Mesendoderm (in vitro differentiated cells): ENCODE measurements at regions not wholly inside any gene's neighbourhood (a gene's known extent, or its start where the extent isn't known, plus 50 kb on each side); places are given as distances from the start of the nearest gene placed in this dataset.
A peak's percentile ranks its signal among the peaks of the same experiment; 100 is the strongest.

Source experiments
- DNase-seq: peaks from one replicate; pipeline ENCODE4 v3.0.0; 2013
- H2AK5ac ChIP-seq: 2 replicates; pipeline ENCODE4 v1.6.1; 2013; ENCODE audit warnings: low read length, inconsistent platforms
- H2BK120ac ChIP-seq: 2 replicates; pipeline ENCODE4 v1.6.1; 2013; ENCODE audit warnings: low read depth, mild to moderate bottlenecking, low read length, moderate library complexity, mixed read lengths
- H2BK15ac ChIP-seq: replicated peaks from 2 replicates; pipeline ENCODE4 v1.6.1; 2013; ENCODE audit warnings: low read depth, mild to moderate bottlenecking, moderate library complexity
- H2BK5ac ChIP-seq: 2 replicates; pipeline ENCODE4 v1.6.1; 2013; ENCODE audit warnings: low read length, inconsistent platforms
- H3K18ac ChIP-seq: 2 replicates; pipeline ENCODE4 v1.6.1; 2013; ENCODE audit warnings: mild to moderate bottlenecking, low read length, mixed read lengths
- H3K23ac ChIP-seq: one replicate; pipeline ENCODE4 v1.6.1; 2013; ENCODE audit warnings: low read length
- H3K27ac ChIP-seq: 2 replicates; pipeline ENCODE4 v1.5.1; 2013; ENCODE audit warnings: low read depth, mild to moderate bottlenecking, inconsistent platforms, low read length, moderate library complexity
- H3K27me3 ChIP-seq: 2 replicates; pipeline ENCODE4 v1.6.1; 2013; ENCODE audit warnings: low read length, control low read depth, mild to moderate bottlenecking, inconsistent platforms; ENCODE audit not compliant: insufficient read depth, poor library complexity
- H3K36me3 ChIP-seq: 2 replicates; pipeline ENCODE4 v1.6.1; 2013; ENCODE audit warnings: low read length, inconsistent platforms; ENCODE audit not compliant: control insufficient read depth, insufficient read depth
- H3K4ac ChIP-seq: one replicate; pipeline ENCODE4 v1.6.1; 2013; ENCODE audit warnings: low read depth, mild to moderate bottlenecking, low read length, moderate library complexity
- H3K4me1 ChIP-seq: 2 replicates; pipeline ENCODE4 v1.6.1; 2013; ENCODE audit warnings: low read depth, low read length, inconsistent platforms; ENCODE audit not compliant: control insufficient read depth
- H3K4me2 ChIP-seq: 2 replicates; pipeline ENCODE4 v1.6.1; 2013; ENCODE audit warnings: low read length
- H3K4me3 ChIP-seq: 2 replicates; pipeline ENCODE4 v1.5.1; 2013; ENCODE audit warnings: mild to moderate bottlenecking, low read length
- H3K56ac ChIP-seq: one replicate; pipeline ENCODE4 v1.6.1; 2013; ENCODE audit warnings: low read length
- H3K79me1 ChIP-seq: 2 replicates; pipeline ENCODE4 v1.6.1; 2013; ENCODE audit warnings: low read length, inconsistent platforms
- H3K79me2 ChIP-seq: 2 replicates; pipeline ENCODE4 v1.6.1; 2013; ENCODE audit warnings: mild to moderate bottlenecking, low read length; ENCODE audit not compliant: control insufficient read depth, insufficient read depth
- H3K9ac ChIP-seq: 2 replicates; pipeline ENCODE4 v1.6.1; 2013; ENCODE audit warnings: low read length, inconsistent platforms
- H4K5ac ChIP-seq: one replicate; pipeline ENCODE4 v1.6.1; 2013; ENCODE audit warnings: low read length
- H4K8ac ChIP-seq: one replicate; pipeline ENCODE4 v1.6.1; 2013; ENCODE audit warnings: low read depth, mild to moderate bottlenecking, control low read depth, low read length, moderate library complexity
- WGBS: extraction: QIAGEN DNeasy Blood & Tissue Kit; methylation state at CpG from one replicate; pipeline ENCODE4 v1.1.7; 2013; ENCODE audit warnings: low lambda C conversion rate, missing lambda C conversion rate; ENCODE audit not compliant: insufficient coverage; ENCODE audit errors: extremely low coverage; 5-methylcytosine and 5-hydroxymethylcytosine counted together

DNA sequence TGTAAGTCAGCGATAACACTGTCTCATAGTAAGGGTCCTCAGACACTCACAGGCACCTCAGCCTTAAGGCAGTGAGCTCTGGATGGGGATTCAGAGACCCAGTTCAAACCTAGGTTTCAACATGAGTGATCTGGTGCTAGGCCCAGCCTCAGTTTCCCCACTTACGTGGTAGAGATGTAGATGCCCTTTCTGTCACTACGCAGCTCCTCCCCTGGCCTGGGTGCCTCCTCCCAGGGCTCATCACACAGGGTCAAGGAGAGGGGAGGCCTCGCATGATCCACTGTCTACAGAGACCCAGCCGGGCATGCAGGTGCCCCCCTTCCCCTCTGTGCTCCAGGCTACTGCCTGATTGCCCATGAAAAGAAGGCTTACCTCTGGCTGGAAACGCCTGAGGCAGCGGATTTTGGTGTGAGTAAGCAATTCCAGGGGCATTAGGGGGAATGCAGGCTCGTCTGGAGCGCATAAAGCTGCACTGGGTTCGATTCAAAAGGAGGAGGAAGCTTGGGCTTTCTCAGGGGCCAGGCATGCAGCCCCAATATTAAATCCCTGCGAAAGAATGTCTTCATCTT is 69.8 kb upstream of the ANKRD34C start:
- H2AK5ac ChIP-seq, result no peak overlapping the region
- no peaks in the 10 kb centered on the region for H3K79me2 ChIP-seq
- no peak overlapping the region for H2BK5ac ChIP-seq
- no peak overlapping the region for H2BK15ac ChIP-seq
- no peak overlapping the region for H3K27ac ChIP-seq
- no peak overlapping the region for H3K23ac ChIP-seq
- no peak overlapping the region for H3K4ac ChIP-seq
- DNase-seq, result peak; percentile 84
- no peaks in the 10 kb centered on the region for H3K27me3 ChIP-seq
- H3K4me1 ChIP-seq, result peaks cover 4% of the 10 kb centered on the region
- WGBS, result no CpG with 5 or more reads among the region's 11 CpGs
- no peak overlapping the region for H3K9ac ChIP-seq
- no peak overlapping the region for H3K4me3 ChIP-seq
- no peak overlapping the region for H4K8ac ChIP-seq
- H3K36me3 ChIP-seq, result no peaks in the 10 kb centered on the region
- H3K18ac ChIP-seq, result no peak overlapping the region
- H4K5ac ChIP-seq, result no peak overlapping the region
- H2BK120ac ChIP-seq, result no peak overlapping the region
- H3K79me1 ChIP-seq, result no peaks in the 10 kb centered on the region
- no peak overlapping the region for H3K56ac ChIP-seq
- H3K4me2 ChIP-seq, result no peak overlapping the region

DNA sequence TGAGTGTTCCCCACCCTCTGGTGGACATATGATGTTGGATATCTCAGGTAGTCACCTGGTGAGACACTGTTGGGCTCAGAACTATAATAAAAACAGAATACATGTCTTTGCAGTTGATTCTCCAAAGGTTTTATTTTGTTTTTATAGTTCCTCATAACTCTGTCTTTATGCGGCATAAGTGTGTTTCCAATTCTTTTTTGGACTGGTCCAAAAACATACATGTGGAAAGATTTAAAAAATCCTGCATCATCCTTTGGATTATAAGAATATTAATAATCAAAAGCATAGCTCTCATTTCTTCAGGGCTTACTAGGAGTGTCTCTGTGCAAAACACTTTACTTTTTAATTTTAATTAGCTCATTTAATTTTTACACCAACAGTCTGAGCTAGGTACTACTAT is 71.0 kb upstream of the ANKRD34C start:
- Histone ChIP-seq H3K36me3 (no peaks in the 10 kb centered on the region), H4K8ac (no peak overlapping the region), H3K4me2 (no peak overlapping the region), H3K79me2 (no peaks in the 10 kb centered on the region), H3K79me1 (no peaks in the 10 kb centered on the region), H3K27me3 (no peaks in the 10 kb centered on the region), H2BK120ac (no peak overlapping the region), H3K56ac (no peak overlapping the region), H3K4me3 (no peak overlapping the region), H3K18ac (no peak overlapping the region), H3K4me1 (peaks cover 4% of the 10 kb centered on the region), H3K9ac (no peak overlapping the region), H3K27ac (no peak overlapping the region), H2BK5ac (no peak overlapping the region), H4K5ac (no peak overlapping the region), H3K4ac (no peak overlapping the region), H3K23ac (no peak overlapping the region), H2AK5ac (no peak overlapping the region), H2BK15ac (no peak overlapping the region)
- no peak for DNase-seq
- no CpG with 5 or more reads among the region's 1 CpG for WGBS

- H2BK15ac ChIP-seq, result no peak overlapping the region
- no peak overlapping the region for H3K18ac ChIP-seq
- no peak overlapping the region for H3K27ac ChIP-seq
- no peak overlapping the region for H3K56ac ChIP-seq
- no peaks in the 10 kb centered on the region for H3K27me3 ChIP-seq
- no peaks in the 10 kb centered on the region for H3K79me1 ChIP-seq
- H3K36me3 ChIP-seq, result no peaks in the 10 kb centered on the region
- peak overlapping the region; percentile 32 for H3K4me2 ChIP-seq
- peak; percentile 65 for DNase-seq
- H3K9ac ChIP-seq, result no peak overlapping the region
- H3K4ac ChIP-seq, result no peak overlapping the region
- H4K5ac ChIP-seq, result no peak overlapping the region
- H3K4me1 ChIP-seq, result peaks cover 4% of the 10 kb centered on the region
- no peak overlapping the region for H4K8ac ChIP-seq
- H2AK5ac ChIP-seq, result no peak overlapping the region
- WGBS, result no CpG with 5 or more reads among the region's 17 CpGs
- H3K23ac ChIP-seq, result no peak overlapping the region
- H3K4me3 ChIP-seq, result no peak overlapping the region
- no peak overlapping the region for H2BK120ac ChIP-seq
- H3K79me2 ChIP-seq, result no peaks in the 10 kb centered on the region
- no peak overlapping the region for H2BK5ac ChIP-seq
These were observed 72.8 kb upstream of the ANKRD34C start for GRCh38 chr15:79209690-79210089.

- DNase-seq, result peak; percentile 15
- Histone ChIP-seq H3K18ac (no peak overlapping the region), H4K5ac (no peak overlapping the region), H3K56ac (no peak overlapping the region), H2AK5ac (no peak overlapping the region), H3K23ac (no peak overlapping the region), H3K4me1 (peaks cover 4% of the 10 kb centered on the region), H3K36me3 (no peaks in the 10 kb centered on the region), H3K4me3 (no peak overlapping the region), H3K4ac (no peak overlapping the region), H2BK5ac (no peak overlapping the region), H3K9ac (no peak overlapping the region), H3K79me1 (no peaks in the 10 kb centered on the region), H4K8ac (no peak overlapping the region), H3K27ac (no peak overlapping the region), H3K4me2 (no peak overlapping the region), H2BK15ac (no peak overlapping the region), H3K27me3 (no peaks in the 10 kb centered on the region), H2BK120ac (no peak overlapping the region), H3K79me2 (no peaks in the 10 kb centered on the region)
- no CpG with 5 or more reads among the region's 7 CpGs for WGBS
These were observed 73.4 kb upstream of the ANKRD34C start for GRCh38 chr15:79209116-79209515.

DNA sequence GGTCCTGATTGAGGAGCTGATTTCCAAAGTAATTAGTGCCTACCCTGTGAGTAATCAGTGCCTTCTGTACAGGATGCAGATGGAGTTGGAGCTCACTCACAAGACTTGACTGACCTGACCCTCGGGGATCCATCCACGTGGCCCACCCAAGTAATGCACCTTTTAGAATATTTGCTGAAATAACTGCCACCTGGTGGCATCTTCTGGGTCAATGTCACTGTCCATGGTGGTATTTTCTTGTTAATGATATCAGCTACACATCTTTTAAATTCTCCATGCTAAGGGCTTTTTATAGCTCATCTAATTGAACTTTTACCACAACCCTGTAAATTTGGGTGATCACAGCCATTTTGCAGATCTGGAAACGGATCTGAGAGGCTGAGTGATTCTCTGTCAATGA is 74.3 kb upstream of the ANKRD34C start:
- Histone ChIP-seq H3K27ac (no peak overlapping the region), H3K4me2 (no peak overlapping the region), H3K18ac (no peak overlapping the region), H3K79me1 (no peaks in the 10 kb centered on the region), H3K56ac (no peak overlapping the region), H3K4ac (no peak overlapping the region), H3K9ac (no peak overlapping the region), H2BK5ac (no peak overlapping the region), H2AK5ac (no peak overlapping the region), H2BK120ac (no peak overlapping the region), H2BK15ac (no peak overlapping the region), H3K23ac (no peak overlapping the region), H3K36me3 (no peaks in the 10 kb centered on the region), H3K79me2 (no peaks in the 10 kb centered on the region), H4K5ac (no peak overlapping the region), H3K27me3 (no peaks in the 10 kb centered on the region), H3K4me3 (no peak overlapping the region), H3K4me1 (no peaks in the 10 kb centered on the region), H4K8ac (no peak overlapping the region)
- no peak for DNase-seq
- no CpG with 5 or more reads among the region's 3 CpGs for WGBS

DNA sequence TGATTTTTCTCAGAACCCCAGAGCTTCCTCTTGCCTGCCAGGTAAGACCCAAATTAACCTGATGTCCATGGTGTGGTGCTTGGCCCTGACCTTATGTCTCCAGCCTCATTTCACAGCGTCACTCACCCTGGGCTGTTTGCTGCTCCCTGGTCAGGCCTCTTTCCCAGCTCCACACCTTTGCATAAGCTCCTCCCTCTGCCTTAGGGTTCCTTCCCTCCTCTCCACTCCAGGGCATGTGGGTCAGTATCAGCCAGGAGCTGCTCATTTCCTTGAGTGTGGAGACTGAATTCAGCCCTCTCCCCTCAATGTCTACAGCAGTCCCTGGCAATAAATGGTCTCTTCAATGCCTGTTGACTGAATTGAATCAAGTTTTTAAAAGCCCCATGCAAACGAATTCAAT is 75.6 kb upstream of the ANKRD34C start:
- Histone ChIP-seq H3K23ac (no peak overlapping the region), H2BK15ac (no peak overlapping the region), H3K36me3 (no peaks in the 10 kb centered on the region), H4K5ac (no peak overlapping the region), H2BK120ac (no peak overlapping the region), H2AK5ac (no peak overlapping the region), H3K4ac (no peak overlapping the region), H3K56ac (no peak overlapping the region), H3K79me2 (no peaks in the 10 kb centered on the region), H2BK5ac (no peak overlapping the region), H3K4me1 (no peaks in the 10 kb centered on the region), H3K27ac (no peak overlapping the region), H3K4me2 (no peak overlapping the region), H3K18ac (no peak overlapping the region), H3K9ac (no peak overlapping the region), H3K79me1 (no peaks in the 10 kb centered on the region), H3K27me3 (no peaks in the 10 kb centered on the region), H3K4me3 (no peak overlapping the region), H4K8ac (no peak overlapping the region)
- DNase-seq, result peak; percentile 27
- no CpG with 5 or more reads among the region's 2 CpGs for WGBS
